Activated B cell treated with CpG ODN at 0.5 μM for 24 hours (primary cell): ENCODE measurements at regions not wholly inside any gene's neighbourhood (a gene's known extent, or its start where the extent isn't known, plus 50 kb on each side); places are given as distances from the start of the nearest gene placed in this dataset.

ENCODE experiments used
- ATAC-seq: fragments of 200-7000 bp; cut with Tn5 transposase; one replicate; pipeline ENCODE4 v1.10.0; 2021; ENCODE audit warnings: low read depth, mild to moderate bottlenecking, moderate library complexity
- CTCF ChIA-PET: fragments of 350-600 bp; sonication (Branson Sonifier 250); formaldehyde crosslinking; loops from one replicate; lab custom pipeline; 2021; ENCODE audit warnings: antibody characterized with exemption; lab: Charles Lee
- POLR2A ChIA-PET: fragments of 350-600 bp; sonication (Branson Sonifier 250); formaldehyde crosslinking; loops from one replicate; lab custom pipeline; 2021; ENCODE audit warnings: antibody characterized with exemption; lab: Charles Lee
- DNase-seq: peaks from one replicate; pipeline ENCODE4 v3.0.0; 2022
- H3K27ac Mint-ChIP-seq: one replicate; pipeline ENCODE4 v1.8.0; 2020; ENCODE audit warnings: mixed read lengths
- H3K27me3 Mint-ChIP-seq: one replicate; pipeline ENCODE4 v1.8.0; 2021; ENCODE audit warnings: mixed read lengths
- H3K36me3 Mint-ChIP-seq: one replicate; pipeline ENCODE4 v1.8.0; 2021; ENCODE audit warnings: low read depth, mixed read lengths
- H3K4me1 Mint-ChIP-seq: one replicate; pipeline ENCODE4 v1.8.0; 2021; ENCODE audit warnings: mixed read lengths
- H3K4me3 Mint-ChIP-seq: one replicate; pipeline ENCODE4 v1.8.0; 2020; ENCODE audit warnings: mild to moderate bottlenecking, mixed read lengths
- H3K9me3 Mint-ChIP-seq: one replicate; pipeline ENCODE4 v1.8.0; 2020; ENCODE audit warnings: mixed read lengths
- CTCF ChIP-seq: fragments of 200-600 bp; IDR thresholded peaks from one replicate; pipeline ENCODE4 v1.8.0; 2022; ENCODE audit warnings: antibody characterized with exemption, mild to moderate bottlenecking
- intact Hi-C: fragments of 100-400 bp; cut with micrococcal nuclease; formaldehyde crosslinking; loops from one replicate; pipeline ENCODE4 v1.15.1; 2024

GRCh38 chr4:22021106-22021505, 72.5 kb upstream of the KCNIP4 start:
- Mint-ChIP-seq H3K9me3 (peaks cover 5% of the 10 kb centered on the region), H3K27me3 (no peaks in the 10 kb centered on the region), H3K27ac (no peak overlapping the region), H3K4me1 (no peaks in the 10 kb centered on the region), H3K36me3 (no peaks in the 10 kb centered on the region), H3K4me3 (no peak overlapping the region)
- CTCF ChIA-PET = no interaction called here
- POLR2A ChIA-PET = no interaction called here
- DNase-seq = no peak
- intact Hi-C loops = no loop called here
- TF ChIP-seq CTCF = no peak
- no peak for ATAC-seq

- H3K4me1 Mint-ChIP-seq = no peaks in the 10 kb centered on the region
- no peaks in the 10 kb centered on the region for H3K27me3 Mint-ChIP-seq
- no peaks in the 10 kb centered on the region for H3K36me3 Mint-ChIP-seq
- DNase-seq (no peak), ATAC-seq (no peak)
- no peak for TF ChIP-seq CTCF
- peaks cover 8% of the 10 kb centered on the region for H3K9me3 Mint-ChIP-seq
- H3K27ac Mint-ChIP-seq = no peak overlapping the region
- ChIA-PET CTCF (no interaction called here), POLR2A (no interaction called here)
- no peak overlapping the region for H3K4me3 Mint-ChIP-seq
- intact Hi-C loops = no loop called here
Observed at GRCh38 chr4:22020129-22020528, 71.6 kb upstream of the KCNIP4 start.

GRCh38 chr4:22019676-22020075, 71.1 kb upstream of the KCNIP4 start:
- peaks cover 6% of the 10 kb centered on the region for H3K9me3 Mint-ChIP-seq
- ATAC-seq = no peak

GRCh38 chr4:22014222-22014741, 65.7 kb upstream of the KCNIP4 start:
- intact Hi-C loops = no loop called here
- Mint-ChIP-seq H3K36me3 (no peaks in the 10 kb centered on the region), H3K27me3 (no peaks in the 10 kb centered on the region), H3K4me1 (no peaks in the 10 kb centered on the region), H3K27ac (no peak overlapping the region), H3K9me3 (peaks cover 5% of the 10 kb centered on the region), H3K4me3 (no peak overlapping the region)
- POLR2A ChIA-PET = no interaction called here
- TF ChIP-seq CTCF = no peak
- DNase-seq (no peak), ATAC-seq (no peak)
- CTCF ChIA-PET = no interaction called here

More at GRCh38 chr4:22019676-22020075, 71.1 kb upstream of the KCNIP4 start:
- POLR2A ChIA-PET = no interaction called here
- no peak for TF ChIP-seq CTCF
- Mint-ChIP-seq H3K27ac (no peak overlapping the region), H3K4me1 (no peaks in the 10 kb centered on the region), H3K4me3 (no peak overlapping the region), H3K36me3 (no peaks in the 10 kb centered on the region), H3K27me3 (no peaks in the 10 kb centered on the region)
- no peak for DNase-seq
- CTCF ChIA-PET = no interaction called here
- intact Hi-C loops = no loop called here

GRCh38 chr4:22003878-22004277, 55.3 kb upstream of the KCNIP4 start:
- ATAC-seq = no peak
- ChIA-PET CTCF (no interaction called here), POLR2A (no interaction called here)
- intact Hi-C loops = no loop called here
- Mint-ChIP-seq H3K4me3 (no peak overlapping the region), H3K27me3 (no peaks in the 10 kb centered on the region), H3K36me3 (no peaks in the 10 kb centered on the region), H3K27ac (no peak overlapping the region), H3K4me1 (no peaks in the 10 kb centered on the region), H3K9me3 (peaks cover 13% of the 10 kb centered on the region)
- no peak for TF ChIP-seq CTCF
- no peak for DNase-seq
